EL (cell line): ENCODE measurements at regions not wholly inside any gene's neighbourhood (a gene's known extent, or its start where the extent isn't known, plus 50 kb on each side); places are given as distances from the start of the nearest gene placed in this dataset.

Experiments used
- DNase-seq: peaks from one replicate; pipeline ENCODE4 v3.0.0-alpha.2; 2016

GRCh38 chr6:141667580-141668309, 465.0 kb upstream of the GJE1 start:
- DNase-seq = peak; percentile 15

- DNase-seq = no peak
Measured at GRCh38 chr6:141666187-141666586, 466.5 kb upstream of the GJE1 start.

GRCh38 chr6:141664744-141665143, 468.0 kb upstream of the GJE1 start:
- no peak for DNase-seq

GRCh38 chr6:141659582-141659981, 473.1 kb upstream of the GJE1 start:
- no peak for DNase-seq

GRCh38 chr6:141658696-141659095, 474.0 kb upstream of the GJE1 start:
- DNase-seq = no peak

GRCh38 chr6:141657812-141658211, 474.9 kb upstream of the GJE1 start:
- no peak for DNase-seq

- peak; percentile 4 for DNase-seq
Measured at GRCh38 chr6:141653590-141653989, 479.1 kb upstream of the GJE1 start.

- no peak for DNase-seq
Measured at GRCh38 chr6:141641951-141642350, 490.8 kb upstream of the GJE1 start.

GRCh38 chr6:141641406-141641805, 491.3 kb upstream of the GJE1 start:
- DNase-seq = no peak

GRCh38 chr6:141635621-141636020, 497.1 kb upstream of the GJE1 start:
- no peak for DNase-seq

- DNase-seq = no peak
Measured at GRCh38 chr6:141634269-141634668, 498.5 kb upstream of the GJE1 start.

GRCh38 chr6:141624301-141624700, 508.4 kb upstream of the GJE1 start:
- no peak for DNase-seq

- no peak for DNase-seq
Measured at GRCh38 chr6:141618180-141618581, 514.5 kb upstream of the GJE1 start.

GRCh38 chr6:141610741-141611140, 522.0 kb upstream of the GJE1 start:
- peak; percentile 15 for DNase-seq

GRCh38 chr6:141607956-141608355, 524.8 kb upstream of the GJE1 start:
- DNase-seq = peak; percentile 52

GRCh38 chr6:141598487-141598886, 534.2 kb upstream of the GJE1 start:
- peak; percentile 39 for DNase-seq

GRCh38 chr6:141594874-141595273, 537.9 kb upstream of the GJE1 start:
- DNase-seq = no peak

GRCh38 chr6:141593311-141593710, 539.4 kb upstream of the GJE1 start:
- no peak for DNase-seq

GRCh38 chr6:141587482-141588266, 545.1 kb upstream of the GJE1 start:
- DNase-seq = peak; percentile 94

- peak; percentile 92 for DNase-seq
Measured at GRCh38 chr6:141580988-141581552, 551.7 kb upstream of the GJE1 start.

- no peak for DNase-seq
Measured at GRCh38 chr6:141580131-141580530, 552.6 kb upstream of the GJE1 start.

GRCh38 chr6:141576751-141577150, 556.0 kb upstream of the GJE1 start:
- DNase-seq = no peak

GRCh38 chr6:141562851-141563763, 569.6 kb upstream of the GJE1 start:
- DNase-seq = peak; percentile 90
